T-cell (primary cell): ENCODE measurements at regions not wholly inside any gene's neighbourhood (a gene's known extent, or its start where the extent isn't known, plus 50 kb on each side); places are given as distances from the start of the nearest gene placed in this dataset.

Source experiments
- ATAC-seq, 4 experiments: fragments of 200-7000 bp in 3 of 4; fragments of 150-1000 bp in 1 of 4; cut with Tn5 transposase; replicated peaks in 1 of 4; 1 replicate in 3 of 4; 2 replicates in 1 of 4; pipeline ENCODE4 v1.10.0; 2021; ENCODE audit warnings: moderate library complexity in 3 of 4, mild to moderate bottlenecking in 2 of 4, moderate number of reproducible peaks in 1 of 4
- CTCF ChIA-PET, 2 donors: fragments of 300-600 bp; sonication (Branson Sonifier 250); formaldehyde crosslinking; loops; one replicate each; lab custom pipeline; 2022; ENCODE audit warnings: antibody characterized with exemption in 2 of 2; lab: Charles Lee
- POLR2A ChIA-PET, 2 donors: fragments of 300-600 bp; sonication (Branson Sonifier 250); formaldehyde crosslinking; loops; one replicate each; lab custom pipeline; 2022; ENCODE audit warnings: antibody characterized with exemption in 2 of 2; lab: Charles Lee
- DNase-seq, 35 experiments: peaks; one replicate each; pipeline versions ENCODE4 v3.0.0 to v3.0.0-alpha.2; 2013 to 2023
- H3K27ac ChIP-seq: one replicate; pipeline ENCODE4 v1.5.1; 2013; ENCODE audit warnings: low read length
- H3K27me3 ChIP-seq, 2 experiments: replicated peaks in 1 of 2; 1 replicate in 1 of 2; 2 replicates in 1 of 2; pipeline versions ENCODE4 v1.6.1 to v1.7.0; 2013; ENCODE audit warnings: low read length in 1 of 2, mixed read lengths in 1 of 2; ENCODE audit not compliant: control insufficient read depth in 2 of 2, insufficient read depth in 2 of 2; ENCODE audit errors: extremely low read depth in 1 of 2
- H3K36me3 ChIP-seq, 2 donors: 1 replicate in 1 of 2; 2 replicates in 1 of 2; pipeline versions ENCODE4 v1.6.1 to v1.7.0; 2013; ENCODE audit warnings: low read length in 1 of 2; ENCODE audit not compliant: control insufficient read depth in 2 of 2, insufficient read depth in 1 of 2; ENCODE audit errors: extremely low read depth in 1 of 2
- H3K4me1 ChIP-seq, 2 experiments: 1 replicate in 1 of 2; 2 replicates in 1 of 2; pipeline versions ENCODE4 v1.6.1 to v1.7.0; 2013; ENCODE audit warnings: low read length in 2 of 2, mixed read lengths in 1 of 2; ENCODE audit not compliant: insufficient read depth in 2 of 2, control insufficient read depth in 1 of 2; ENCODE audit errors: extremely low read depth in 1 of 2
- H3K4me3 ChIP-seq, 2 donors: 1 replicate in 1 of 2; 2 replicates in 1 of 2; pipeline versions ENCODE4 v1.5.1 to v1.7.0; 2013; ENCODE audit warnings: mild to moderate bottlenecking in 2 of 2, low read length in 1 of 2, moderate library complexity in 1 of 2; ENCODE audit not compliant: control insufficient read depth in 1 of 2; ENCODE audit errors: extremely low read depth in 1 of 2
- H3K9me3 ChIP-seq: 2 replicates; pipeline ENCODE4 v1.7.0; 2013
- H3K27ac Mint-ChIP-seq, 2 donors: one replicate each; pipeline ENCODE4 v1.8.0; 2020 to 2021; ENCODE audit warnings: mild to moderate bottlenecking in 2 of 2, mixed read lengths in 2 of 2
- H3K27me3 Mint-ChIP-seq, 2 donors: one replicate each; pipeline ENCODE4 v1.8.0; 2021 to 2022; ENCODE audit warnings: mixed read lengths in 2 of 2
- H3K36me3 Mint-ChIP-seq: one replicate; pipeline ENCODE4 v1.8.0; 2021; ENCODE audit warnings: mixed read lengths
- H3K4me1 Mint-ChIP-seq, 3 donors: one replicate each; pipeline ENCODE4 v1.8.0; 2020 to 2022; ENCODE audit warnings: mixed read lengths in 3 of 3, mild to moderate bottlenecking in 1 of 3
- H3K4me3 Mint-ChIP-seq, 3 donors: one replicate each; pipeline ENCODE4 v1.8.0; 2020 to 2022; ENCODE audit warnings: mild to moderate bottlenecking in 3 of 3, mixed read lengths in 3 of 3, moderate library complexity in 3 of 3
- H3K9me3 Mint-ChIP-seq, 3 donors: one replicate each; pipeline ENCODE4 v1.8.0; 2020 to 2022; ENCODE audit warnings: mixed read lengths in 3 of 3
- WGBS: methylation state at CpG from one replicate; pipeline ENCODE4 v1.1.5; 2013; ENCODE audit warnings: missing lambda C conversion rate; ENCODE audit not compliant: insufficient coverage; 5-methylcytosine and 5-hydroxymethylcytosine counted together

GRCh38 chr3:150348500-150348899 lies 59.6 kb upstream of the TSC22D2 start:
- CTCF ChIA-PET, result interaction anchor here in 1 of 2 donors (1.8 kb wide), 1 partner anchor 146 kb away, joined by 4 read pairs; no protein-coding TSS in a partner anchor
- WGBS, result 10% methylated on average over 3 of the region's 6 CpGs

GRCh38 chr3:150346981-150347863 lies 60.9 kb upstream of the TSC22D2 start:
- Histone ChIP-seq H3K9me3 (no peaks in the 10 kb centered on the region), H3K4me3 (no peak overlapping the region), H3K27me3 (peaks cover 0 to 4% of the 10 kb centered on the region in 2 experiments), H3K27ac (no peak overlapping the region), H3K36me3 (no peaks in the 10 kb centered on the region), H3K4me1 (no peaks in the 10 kb centered on the region)
- Mint-ChIP-seq H3K4me3 (no peak overlapping the region), H3K36me3 (no peaks in the 10 kb centered on the region), H3K4me1 (no peaks in the 10 kb centered on the region), H3K9me3 (no peaks in the 10 kb centered on the region), H3K27ac (no peak overlapping the region), H3K27me3 (peaks cover 15 to 18% of the 10 kb centered on the region in 2 donors)
- POLR2A ChIA-PET, result no interaction called here
- 79% methylated on average over 2 of the region's 10 CpGs for WGBS
- DNase-seq, result no peak
- CTCF ChIA-PET, result interaction anchor here in 1 of 2 donors (0.6 kb wide), 1 partner anchor 44 kb away, joined by 4 read pairs; no protein-coding TSS in a partner anchor
- no peak for ATAC-seq

More at GRCh38 chr3:150348500-150348899, 59.6 kb upstream of the TSC22D2 start:
- H3K27me3 ChIP-seq, result peaks cover 0 to 4% of the 10 kb centered on the region in 2 experiments
- Mint-ChIP-seq H3K4me1 (no peaks in the 10 kb centered on the region), H3K27me3 (peaks cover 15 to 18% of the 10 kb centered on the region in 2 donors), H3K27ac (no peak overlapping the region), H3K4me3 (no peak overlapping the region), H3K36me3 (no peaks in the 10 kb centered on the region), H3K9me3 (no peaks in the 10 kb centered on the region)
- H3K4me1 ChIP-seq, result no peaks in the 10 kb centered on the region
- no peak overlapping the region for H3K27ac ChIP-seq
- ATAC-seq (no peak), DNase-seq (no peak)
- POLR2A ChIA-PET, result interaction anchor here in 1 of 2 donors (0.6 kb wide), 1 partner anchor 71 kb away, joined by 3 read pairs; no protein-coding TSS in a partner anchor
- no peak overlapping the region for H3K4me3 ChIP-seq
- no peaks in the 10 kb centered on the region for H3K36me3 ChIP-seq
- H3K9me3 ChIP-seq, result no peaks in the 10 kb centered on the region

GRCh38 chr3:150346266-150346665 lies 61.8 kb upstream of the TSC22D2 start:
- peaks cover 0 to 4% of the 10 kb centered on the region in 2 experiments for H3K27me3 ChIP-seq
- H3K27ac Mint-ChIP-seq, result no peak overlapping the region
- ATAC-seq (no peak), DNase-seq (no peak)
- no peak overlapping the region for H3K4me3 Mint-ChIP-seq
- WGBS, result 86% methylated on average over 1 of the region's 6 CpGs
- no peaks in the 10 kb centered on the region for H3K4me1 Mint-ChIP-seq
- no peak overlapping the region for H3K4me3 ChIP-seq
- no peaks in the 10 kb centered on the region for H3K9me3 ChIP-seq
- H3K9me3 Mint-ChIP-seq, result no peaks in the 10 kb centered on the region
- H3K27ac ChIP-seq, result no peak overlapping the region
- CTCF ChIA-PET, result interaction anchor here (0.6 kb wide), 2 partner anchors 8 to 43 kb away, joined by 3 to 4 read pairs; no protein-coding TSS in a partner anchor
- peaks cover 15 to 18% of the 10 kb centered on the region in 2 donors for H3K27me3 Mint-ChIP-seq
- POLR2A ChIA-PET, result no interaction called here
- no peaks in the 10 kb centered on the region for H3K36me3 ChIP-seq
- H3K36me3 Mint-ChIP-seq, result no peaks in the 10 kb centered on the region
- H3K4me1 ChIP-seq, result no peaks in the 10 kb centered on the region

- 100% methylated on average over 2 of the region's 10 CpGs for WGBS
- peaks cover 9 to 18% of the 10 kb centered on the region in 2 donors for H3K27me3 Mint-ChIP-seq
- H3K4me1 Mint-ChIP-seq, result no peaks in the 10 kb centered on the region
These were observed 63.0 kb upstream of the TSC22D2 start for GRCh38 chr3:150345021-150345538.

DNA sequence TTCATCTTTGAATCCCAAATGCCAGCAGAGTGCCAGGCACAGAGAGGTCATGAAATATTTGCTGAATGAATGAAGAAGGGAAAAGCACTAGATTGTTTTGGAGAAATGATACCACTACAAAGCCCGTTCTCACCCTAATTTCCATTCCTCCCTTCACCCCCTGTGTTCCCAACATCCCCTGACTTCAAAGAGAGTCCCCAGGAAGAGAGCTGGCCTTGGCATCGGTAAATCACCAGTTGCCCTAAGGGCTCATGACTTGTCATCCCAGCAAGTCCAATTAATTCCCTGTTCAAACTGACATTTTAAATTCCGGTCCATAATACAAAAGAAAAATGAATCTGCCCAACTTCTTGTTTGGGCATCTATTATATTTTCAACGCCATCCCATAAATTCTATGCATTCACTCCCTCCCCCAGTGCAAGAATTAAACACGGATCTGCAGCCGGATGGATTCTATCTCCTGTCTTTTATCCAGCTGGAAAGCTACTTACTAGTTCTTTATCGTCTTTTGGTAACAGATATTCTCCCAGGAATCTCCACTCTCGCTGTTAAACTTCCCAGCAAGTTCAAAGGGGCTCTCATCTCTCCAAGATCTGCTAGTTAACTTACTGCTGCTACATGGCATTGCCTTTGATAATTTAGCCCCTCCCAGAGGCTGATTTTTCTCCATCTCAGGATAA lies 63.9 kb upstream of the TSC22D2 start:
- H3K9me3 ChIP-seq, result no peaks in the 10 kb centered on the region
- H3K4me3 ChIP-seq, result no peak overlapping the region
- ChIA-PET CTCF (no interaction called here), POLR2A (no interaction called here)
- H3K36me3 ChIP-seq, result no peaks in the 10 kb centered on the region
- H3K27ac ChIP-seq, result no peak overlapping the region
- Mint-ChIP-seq H3K9me3 (no peaks in the 10 kb centered on the region), H3K4me3 (no peak overlapping the region), H3K27me3 (peaks cover 6 to 18% of the 10 kb centered on the region in 2 donors), H3K36me3 (no peaks in the 10 kb centered on the region), H3K27ac (no peak overlapping the region), H3K4me1 (no peaks in the 10 kb centered on the region)
- 86% methylated on average over 6 of the region's 8 CpGs for WGBS
- ATAC-seq, result no peak
- DNase-seq, result no peak
- H3K4me1 ChIP-seq, result no peaks in the 10 kb centered on the region
- H3K27me3 ChIP-seq, result no peaks in the 10 kb centered on the region

More at GRCh38 chr3:150345021-150345538, 63.0 kb upstream of the TSC22D2 start:
- no peaks in the 10 kb centered on the region for H3K4me1 ChIP-seq
- H3K9me3 ChIP-seq, result no peaks in the 10 kb centered on the region
- no peak overlapping the region for H3K4me3 Mint-ChIP-seq
- ChIA-PET CTCF (no interaction called here), POLR2A (no interaction called here)
- peaks cover 0 to 4% of the 10 kb centered on the region in 2 experiments for H3K27me3 ChIP-seq
- no peak overlapping the region for H3K27ac ChIP-seq
- DNase-seq (no peak), ATAC-seq (no peak)
- H3K36me3 Mint-ChIP-seq, result no peaks in the 10 kb centered on the region
- H3K9me3 Mint-ChIP-seq, result no peaks in the 10 kb centered on the region
- no peak overlapping the region for H3K27ac Mint-ChIP-seq
- H3K36me3 ChIP-seq, result no peaks in the 10 kb centered on the region
- no peak overlapping the region for H3K4me3 ChIP-seq

DNA sequence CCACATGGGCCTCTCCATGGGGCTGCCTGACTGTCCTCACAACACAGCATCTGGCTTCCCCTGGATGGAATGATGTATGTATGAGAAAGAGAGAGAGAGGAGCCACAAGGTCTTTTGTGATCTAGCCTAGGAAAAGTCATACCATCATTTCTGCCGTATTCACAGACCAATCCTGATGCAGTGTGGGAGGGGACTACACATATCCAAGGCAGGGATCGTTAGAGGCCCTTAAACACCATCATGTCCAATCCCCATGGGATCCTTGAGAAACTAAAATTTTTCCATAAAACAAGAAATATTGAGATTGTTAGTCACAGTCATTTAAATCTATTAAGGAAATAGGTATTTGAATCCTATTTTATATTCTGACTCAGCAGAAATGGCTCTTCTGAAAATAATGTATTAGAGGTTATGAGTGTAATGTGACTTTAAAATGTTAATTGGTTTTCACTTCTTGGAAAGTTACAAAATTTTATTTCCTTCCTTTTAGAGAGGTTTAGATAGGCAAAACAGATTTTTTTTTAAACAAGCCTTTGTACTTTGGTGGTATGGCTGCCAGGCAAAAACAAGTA lies 65.1 kb upstream of the TSC22D2 start:
- POLR2A ChIA-PET, result no interaction called here
- no peak overlapping the region for H3K27ac ChIP-seq
- CTCF ChIA-PET, result no interaction called here
- no peaks in the 10 kb centered on the region for H3K9me3 ChIP-seq
- no peaks in the 10 kb centered on the region for H3K36me3 ChIP-seq
- Mint-ChIP-seq H3K4me3 (no peak overlapping the region), H3K27me3 (peaks cover 16 to 21% of the 10 kb centered on the region in 2 donors), H3K4me1 (no peaks in the 10 kb centered on the region), H3K27ac (no peak overlapping the region), H3K36me3 (no peaks in the 10 kb centered on the region), H3K9me3 (no peaks in the 10 kb centered on the region)
- ATAC-seq (no peak), DNase-seq (no peak)
- H3K4me1 ChIP-seq, result no peaks in the 10 kb centered on the region
- WGBS, result no CpG with 5 or more reads among the region's 2 CpGs
- no peaks in the 10 kb centered on the region for H3K27me3 ChIP-seq
- no peak overlapping the region for H3K4me3 ChIP-seq
